OCI-LY1 (cell line): ENCODE measurements at regions not wholly inside any gene's neighbourhood (a gene's known extent, or its start where the extent isn't known, plus 50 kb on each side); places are given as distances from the start of the nearest gene placed in this dataset.

Experiments
- H2AFZ ChIP-seq: fragments of 200-600 bp; sonication (generic), shearing (Covaris generic); 2 replicates; pipeline ENCODE4 v1.6.0; 2014; ENCODE audit warnings: antibody characterized with exemption, mild to moderate bottlenecking, low read length
- H3F3A ChIP-seq: fragments of 200-600 bp; sonication (generic), shearing (Covaris generic); 2 replicates; pipeline ENCODE4 v1.6.0; 2014; ENCODE audit warnings: mild to moderate bottlenecking, antibody characterized with exemption, low read length, moderate library complexity; ENCODE audit not compliant: insufficient read depth
- H3K27ac ChIP-seq: fragments of 200-600 bp; sonication (generic); 2 replicates; pipeline ENCODE4 v1.5.1; 2014; ENCODE audit warnings: low read length, mixed run types, mild to moderate bottlenecking, low read depth; ENCODE audit not compliant: poor library complexity, severe bottlenecking
- H3K27me3 ChIP-seq: fragments of 200-600 bp; sonication (generic); 2 replicates; pipeline ENCODE4 v1.6.0; 2014; ENCODE audit warnings: antibody characterized with exemption, mild to moderate bottlenecking, low read length, moderate library complexity; ENCODE audit not compliant: insufficient read depth
- H3K36me3 ChIP-seq: fragments of 200-600 bp; sonication (generic); 2 replicates; pipeline ENCODE4 v1.6.1; 2014; ENCODE audit warnings: mild to moderate bottlenecking, antibody characterized with exemption, low read length, moderate library complexity, mixed read lengths; ENCODE audit not compliant: insufficient read depth
- H3K4me1 ChIP-seq: fragments of 200-600 bp; sonication (generic); 2 replicates; pipeline ENCODE4 v1.5.1; 2014; ENCODE audit warnings: mild to moderate bottlenecking, low read length, moderate library complexity; ENCODE audit not compliant: insufficient read depth, severe bottlenecking
- H3K4me2 ChIP-seq: fragments of 200-600 bp; sonication (generic), shearing (Covaris generic); 2 replicates; pipeline ENCODE4 v1.6.1; 2014; ENCODE audit warnings: low read length
- H3K4me3 ChIP-seq: fragments of 200-600 bp; sonication (generic); 2 replicates; pipeline ENCODE4 v1.5.1; 2014; ENCODE audit warnings: low read length, low read depth, mild to moderate bottlenecking, mixed read lengths; ENCODE audit not compliant: poor library complexity, severe bottlenecking
- H3K79me2 ChIP-seq: fragments of 200-600 bp; shearing (Covaris generic); 2 replicates; pipeline ENCODE4 v1.6.1; 2016; ENCODE audit warnings: mixed run types, low read length, mixed read lengths; ENCODE audit not compliant: insufficient read depth
- H3K9ac ChIP-seq: fragments of 200-600 bp; sonication (generic), shearing (Covaris generic); 2 replicates; pipeline ENCODE4 v1.6.1; 2014; ENCODE audit warnings: mild to moderate bottlenecking, low read length, mixed read lengths
- H3K9me2 ChIP-seq: fragments of 200-600 bp; sonication (generic), shearing (Covaris generic); 2 replicates; pipeline ENCODE4 v1.6.1; 2014; ENCODE audit warnings: low read depth, mild to moderate bottlenecking, low read length, mixed read lengths
- H3K9me3 ChIP-seq: fragments of 200-600 bp; shearing (Covaris generic); 2 replicates; pipeline ENCODE4 v1.6.1; 2014; ENCODE audit warnings: low read length, mixed read lengths
- H4K20me1 ChIP-seq: fragments of 200-600 bp; sonication (generic), shearing (Covaris generic); 2 replicates; pipeline ENCODE4 v1.6.0; 2016; ENCODE audit warnings: mild to moderate bottlenecking, low read length; ENCODE audit not compliant: insufficient read depth
- EZH2 ChIP-seq: fragments of 200-600 bp; sonication (generic), shearing (Covaris generic); IDR thresholded peaks from 2 replicates; pipeline ENCODE4 v1.8.0; 2017; ENCODE audit warnings: borderline replicate concordance, mixed run types, mild to moderate bottlenecking, antibody characterized with exemption, low read length, moderate library complexity, mixed read lengths
- TF ChIP-seq, protein P1 (sequence below): fragments of 200-600 bp; sonication (generic), shearing (Covaris generic); IDR thresholded peaks from 2 replicates; pipeline ENCODE4 v1.5.1; 2017; ENCODE audit warnings: mild to moderate bottlenecking, antibody characterized with exemption, low read length, moderate library complexity, mixed read lengths

DNA sequence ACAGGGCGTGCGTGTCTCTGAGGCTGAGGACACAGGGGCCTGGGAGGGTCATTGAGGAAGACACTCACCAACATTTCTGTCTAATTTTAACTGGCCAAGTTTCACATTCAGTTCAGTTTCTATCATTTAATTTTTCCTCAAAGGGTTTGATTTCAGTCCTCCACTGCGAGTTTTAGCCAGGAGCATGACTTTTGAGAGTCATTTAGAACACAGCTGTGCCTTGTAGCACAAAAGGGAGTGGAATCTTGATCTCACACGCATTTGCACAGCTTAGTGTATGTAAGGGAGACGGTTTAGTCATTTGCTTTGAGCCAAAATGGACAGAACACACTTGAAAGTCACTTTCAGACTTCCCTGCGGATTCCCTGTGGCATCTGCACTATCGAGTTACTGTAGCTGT is 1090.8 kb downstream of the BCL11B start:
- Histone ChIP-seq H4K20me1 (no peaks in the 10 kb centered on the region), H3K4me1 (no peaks in the 10 kb centered on the region), H3K9ac (no peak overlapping the region), H3K27ac (no peak overlapping the region), H3K9me2 (no peaks in the 10 kb centered on the region), H3K27me3 (0 out of 2 replicates have a peak, but pooled peaks cover 3% of the 10 kb centered on the region), H3K79me2 (no peaks in the 10 kb centered on the region), H3K4me3 (no peak overlapping the region), H3K9me3 (no peaks in the 10 kb centered on the region), H2AFZ (no peak overlapping the region), H3K36me3 (no peaks in the 10 kb centered on the region), H3K4me2 (no peak overlapping the region), H3F3A (no peaks in the 10 kb centered on the region)
- no peak for TF ChIP-seq EZH2
- TF ChIP-seq, protein P1, sequence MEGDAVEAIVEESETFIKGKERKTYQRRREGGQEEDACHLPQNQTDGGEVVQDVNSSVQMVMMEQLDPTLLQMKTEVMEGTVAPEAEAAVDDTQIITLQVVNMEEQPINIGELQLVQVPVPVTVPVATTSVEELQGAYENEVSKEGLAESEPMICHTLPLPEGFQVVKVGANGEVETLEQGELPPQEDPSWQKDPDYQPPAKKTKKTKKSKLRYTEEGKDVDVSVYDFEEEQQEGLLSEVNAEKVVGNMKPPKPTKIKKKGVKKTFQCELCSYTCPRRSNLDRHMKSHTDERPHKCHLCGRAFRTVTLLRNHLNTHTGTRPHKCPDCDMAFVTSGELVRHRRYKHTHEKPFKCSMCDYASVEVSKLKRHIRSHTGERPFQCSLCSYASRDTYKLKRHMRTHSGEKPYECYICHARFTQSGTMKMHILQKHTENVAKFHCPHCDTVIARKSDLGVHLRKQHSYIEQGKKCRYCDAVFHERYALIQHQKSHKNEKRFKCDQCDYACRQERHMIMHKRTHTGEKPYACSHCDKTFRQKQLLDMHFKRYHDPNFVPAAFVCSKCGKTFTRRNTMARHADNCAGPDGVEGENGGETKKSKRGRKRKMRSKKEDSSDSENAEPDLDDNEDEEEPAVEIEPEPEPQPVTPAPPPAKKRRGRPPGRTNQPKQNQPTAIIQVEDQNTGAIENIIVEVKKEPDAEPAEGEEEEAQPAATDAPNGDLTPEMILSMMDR: no peak

DNA sequence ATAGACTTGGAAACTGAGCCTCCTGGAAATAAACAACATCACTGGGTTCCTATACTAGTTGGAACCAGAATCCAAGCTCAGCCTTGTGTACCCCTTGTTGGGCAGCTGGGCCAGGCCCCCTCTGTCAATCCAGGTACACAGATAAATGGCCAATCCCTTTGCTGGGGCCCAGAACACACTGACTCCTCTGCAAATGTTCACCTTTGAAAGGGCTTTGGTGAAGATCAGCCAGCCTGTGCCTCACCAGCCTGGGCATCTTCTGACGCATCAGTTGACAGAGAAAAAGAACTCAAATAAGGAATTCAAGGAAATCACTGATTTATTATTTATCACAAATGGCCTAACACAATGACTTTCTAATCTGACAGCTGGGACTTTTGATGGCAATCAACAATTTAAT is 1090.2 kb downstream of the BCL11B start:
- Histone ChIP-seq H3K79me2 (no peaks in the 10 kb centered on the region), H2AFZ (no peak overlapping the region), H3K27ac (no peak overlapping the region), H3K9me3 (no peaks in the 10 kb centered on the region), H3F3A (no peaks in the 10 kb centered on the region), H3K36me3 (no peaks in the 10 kb centered on the region), H3K9me2 (no peaks in the 10 kb centered on the region), H3K27me3 (0 out of 2 replicates have a peak, but pooled peaks cover 3% of the 10 kb centered on the region), H3K4me1 (no peaks in the 10 kb centered on the region), H3K4me3 (no peak overlapping the region), H4K20me1 (no peaks in the 10 kb centered on the region), H3K4me2 (no peak overlapping the region), H3K9ac (no peak overlapping the region)
- TF ChIP-seq EZH2: no peak
- TF ChIP-seq, protein P1: no peak

DNA sequence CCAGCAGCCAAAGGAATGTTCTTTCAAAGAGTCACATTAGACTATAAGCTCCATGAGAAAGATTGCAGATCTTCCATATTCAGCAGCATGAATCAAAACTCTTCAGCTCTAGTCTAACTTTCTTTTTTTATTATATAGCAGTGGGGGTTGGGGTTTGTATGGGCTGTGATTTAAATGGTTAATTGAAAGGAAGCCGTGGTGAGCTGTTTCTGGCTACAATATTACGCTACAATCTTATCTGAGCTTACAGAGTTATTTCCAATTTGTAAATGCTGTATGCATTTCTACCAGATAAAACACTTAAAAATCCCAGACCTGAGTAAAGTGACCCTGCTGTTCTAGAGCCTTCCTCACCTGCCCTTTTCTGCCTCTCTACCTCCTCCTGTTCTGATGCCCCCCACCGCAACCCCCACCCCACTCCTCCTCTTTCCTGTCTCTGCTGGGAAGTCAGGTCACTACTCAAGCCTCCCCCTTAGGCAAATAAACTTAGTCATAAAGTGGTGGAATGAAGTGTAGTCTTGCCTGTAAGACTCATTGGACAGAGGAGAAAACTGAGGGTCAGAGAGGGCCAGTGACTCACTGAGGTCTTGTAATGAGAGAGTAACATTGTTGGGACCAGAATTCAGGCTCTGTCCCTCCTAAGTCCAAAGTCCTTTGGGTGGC is 1089.5 kb downstream of the BCL11B start:
- Histone ChIP-seq H3K9me3 (no peaks in the 10 kb centered on the region), H3K9me2 (no peaks in the 10 kb centered on the region), H2AFZ (no peak overlapping the region), H3K4me2 (no peak overlapping the region), H3K4me1 (no peaks in the 10 kb centered on the region), H3K4me3 (no peak overlapping the region), H3K79me2 (no peaks in the 10 kb centered on the region), H3K27ac (no peak overlapping the region), H3K27me3 (0 out of 2 replicates have a peak, but pooled peaks cover 3% of the 10 kb centered on the region), H3K36me3 (no peaks in the 10 kb centered on the region), H4K20me1 (no peaks in the 10 kb centered on the region), H3K9ac (no peak overlapping the region), H3F3A (no peaks in the 10 kb centered on the region)
- TF ChIP-seq EZH2: no peak
- TF ChIP-seq, protein P1: no peak
